ENCODE measurements at regions not wholly inside any gene's neighbourhood (a gene's known extent, or its start where the extent isn't known, plus 50 kb on each side); places are given as distances from the start of the nearest gene placed in this dataset.

GRCh38 chr12:97322388-97322787 is 140.2 kb upstream of the RMST start:
- no peak for TF ChIP-seq CTCF (IDR thresholded peaks at IDR 0.05; ENCODE audit: poor library complexity, severe bottlenecking)
- TF ChIP-seq REST (IDR thresholded peaks at IDR 0.05; ENCODE audit: borderline replicate concordance), result no peak
- no peak for TF ChIP-seq POLR2AphosphoS5 (IDR thresholded peaks at IDR 0.05)
- no peak for TF ChIP-seq EP300 (conservative IDR thresholded peaks at IDR 0.05; ENCODE audit: poor library complexity, severe bottlenecking)

Data from neural cell (in vitro differentiated cells).